Lower leg skin (tissue), 3 donors: ENCODE measurements at regions not wholly inside any gene's neighbourhood (a gene's known extent, or its start where the extent isn't known, plus 50 kb on each side); places are given as distances from the start of the nearest gene placed in this dataset.

Experiments
- POLR2A ChIP-seq, 2 donors: fragments of 450-650 bp; IDR thresholded peaks; one replicate each; pipeline ENCODE4 v1.6.1; 2016 to 2017; ENCODE audit warnings: antibody characterized with exemption in 2 of 2, mild to moderate bottlenecking in 1 of 2, moderate library complexity in 1 of 2
- TF ChIP-seq, protein P1 (sequence below), 3 donors: fragments of 450-650 bp; IDR thresholded peaks; one replicate each; pipeline ENCODE4 v1.5.1; 2016; ENCODE audit warnings: antibody characterized with exemption in 3 of 3, mild to moderate bottlenecking in 3 of 3, moderate library complexity in 2 of 3

GRCh38 chr3:82715091-82715856, 953.8 kb upstream of the GBE1 start:
- TF ChIP-seq, protein P1, sequence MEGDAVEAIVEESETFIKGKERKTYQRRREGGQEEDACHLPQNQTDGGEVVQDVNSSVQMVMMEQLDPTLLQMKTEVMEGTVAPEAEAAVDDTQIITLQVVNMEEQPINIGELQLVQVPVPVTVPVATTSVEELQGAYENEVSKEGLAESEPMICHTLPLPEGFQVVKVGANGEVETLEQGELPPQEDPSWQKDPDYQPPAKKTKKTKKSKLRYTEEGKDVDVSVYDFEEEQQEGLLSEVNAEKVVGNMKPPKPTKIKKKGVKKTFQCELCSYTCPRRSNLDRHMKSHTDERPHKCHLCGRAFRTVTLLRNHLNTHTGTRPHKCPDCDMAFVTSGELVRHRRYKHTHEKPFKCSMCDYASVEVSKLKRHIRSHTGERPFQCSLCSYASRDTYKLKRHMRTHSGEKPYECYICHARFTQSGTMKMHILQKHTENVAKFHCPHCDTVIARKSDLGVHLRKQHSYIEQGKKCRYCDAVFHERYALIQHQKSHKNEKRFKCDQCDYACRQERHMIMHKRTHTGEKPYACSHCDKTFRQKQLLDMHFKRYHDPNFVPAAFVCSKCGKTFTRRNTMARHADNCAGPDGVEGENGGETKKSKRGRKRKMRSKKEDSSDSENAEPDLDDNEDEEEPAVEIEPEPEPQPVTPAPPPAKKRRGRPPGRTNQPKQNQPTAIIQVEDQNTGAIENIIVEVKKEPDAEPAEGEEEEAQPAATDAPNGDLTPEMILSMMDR (IDR thresholded peaks at IDR 0.05) = no peak
- TF ChIP-seq POLR2A (IDR thresholded peaks at IDR 0.05) = no peak
